GM23338 (cell line): ENCODE measurements at regions not wholly inside any gene's neighbourhood (a gene's known extent, or its start where the extent isn't known, plus 50 kb on each side); places are given as distances from the start of the nearest gene placed in this dataset.

Source experiments
- ATAC-seq: fragments of 200-7000 bp; cut with Tn5 transposase; 3 replicates; pipeline ENCODE4 v1.9.1; 2020
- DNase-seq: peaks from one replicate; pipeline ENCODE4 v3.0.0-alpha.2; 2015; ENCODE audit warnings: low spot score
- H2AFZ ChIP-seq: fragments of 200-600 bp; sonication (generic); 2 replicates; pipeline ENCODE4 v1.8.0; 2016; ENCODE audit warnings: antibody characterized with exemption, mild to moderate bottlenecking, moderate library complexity
- H3F3A ChIP-seq: fragments of 200-600 bp; sonication (generic); replicated peaks from 2 replicates; pipeline ENCODE4 v1.8.0; 2017; ENCODE audit warnings: antibody characterized with exemption, mixed run types, low read depth
- H3K27ac ChIP-seq: fragments of 200-600 bp; sonication (generic); 2 replicates; pipeline ENCODE4 v1.6.1; 2016; ENCODE audit warnings: low read depth
- H3K27me3 ChIP-seq: fragments of 200-600 bp; sonication (generic); 2 replicates; pipeline ENCODE4 v1.8.0; 2016; ENCODE audit warnings: mild to moderate bottlenecking, mixed run types, moderate library complexity; ENCODE audit not compliant: insufficient read depth
- H3K36me3 ChIP-seq: fragments of 200-600 bp; sonication (generic); 2 replicates; pipeline ENCODE4 v1.8.0; 2016; ENCODE audit warnings: mild to moderate bottlenecking; ENCODE audit not compliant: insufficient read depth
- H3K4me1 ChIP-seq: fragments of 200-600 bp; sonication (generic); 2 replicates; pipeline ENCODE4 v1.8.0; 2016; ENCODE audit warnings: mild to moderate bottlenecking, moderate library complexity; ENCODE audit not compliant: insufficient read depth
- H3K4me2 ChIP-seq: fragments of 200-600 bp; sonication (generic); 2 replicates; pipeline ENCODE4 v1.7.1; 2017; ENCODE audit warnings: mixed run types
- H3K4me3 ChIP-seq: fragments of 200-600 bp; sonication (generic); 2 replicates; pipeline ENCODE4 v1.6.1; 2016; ENCODE audit warnings: mixed run types
- H3K79me2 ChIP-seq: fragments of 200-600 bp; sonication (generic); replicated peaks from 2 replicates; pipeline ENCODE4 v1.8.0; 2017; ENCODE audit warnings: mild to moderate bottlenecking; ENCODE audit not compliant: insufficient read depth
- H3K9me2 ChIP-seq: fragments of 200-600 bp; sonication (generic); 2 replicates; pipeline ENCODE4 v1.8.0; 2017; ENCODE audit not compliant: insufficient read depth
- H4K20me1 ChIP-seq: fragments of 200-600 bp; sonication (generic); replicated peaks from 2 replicates; pipeline ENCODE4 v1.8.0; 2017; ENCODE audit warnings: mild to moderate bottlenecking; ENCODE audit not compliant: insufficient read depth
- H3K27ac Mint-ChIP-seq: 2 replicates; pipeline ENCODE4 v1.8.0; 2020; ENCODE audit warnings: inconsistent platforms, mild to moderate bottlenecking, moderate library complexity, mixed read lengths
- H3K27me3 Mint-ChIP-seq: 3 replicates; pipeline ENCODE4 v1.8.0; 2022; ENCODE audit warnings: low read depth, mild to moderate bottlenecking, moderate library complexity, mixed read lengths, inconsistent platforms; ENCODE audit not compliant: insufficient read depth, poor library complexity
- H3K36me3 Mint-ChIP-seq: 3 replicates; pipeline ENCODE4 v1.8.0; 2021; ENCODE audit warnings: low read depth, mild to moderate bottlenecking, inconsistent platforms, moderate library complexity, mixed read lengths
- H3K4me1 Mint-ChIP-seq: 3 replicates; pipeline ENCODE4 v1.8.0; 2020; ENCODE audit warnings: mild to moderate bottlenecking, inconsistent platforms, mixed read lengths
- H3K4me3 Mint-ChIP-seq: 3 replicates; pipeline ENCODE4 v1.8.0; 2021; ENCODE audit warnings: moderate library complexity, mild to moderate bottlenecking, inconsistent platforms, mixed read lengths
- H3K9me3 Mint-ChIP-seq: 3 replicates; pipeline ENCODE4 v1.8.0; 2020; ENCODE audit warnings: moderate library complexity, mild to moderate bottlenecking, inconsistent platforms, mixed read lengths
- CREB1 ChIP-seq: fragments of 250-450 bp; sonication (Bioruptor Pico); IDR thresholded peaks from 2 replicates; pipeline ENCODE4 v1.5.0; 2020; ENCODE audit warnings: low read depth, mild to moderate bottlenecking, moderate library complexity
- CTCF ChIP-seq, 2 experiments: fragments of 200-600 bp in 1 of 2; sonication (generic) in 1 of 2; conservative IDR thresholded peaks; 2 replicates each; pipeline versions ENCODE4 v1.5.1 to v1.6.1; 2016 to 2017; ENCODE audit warnings: antibody characterized with exemption in 2 of 2, low read depth in 2 of 2, mild to moderate bottlenecking in 2 of 2, moderate library complexity in 1 of 2
- EZH2 ChIP-seq: fragments of 200-600 bp; sonication (generic); IDR thresholded peaks from one replicate; pipeline ENCODE4 v1.8.0; 2017; ENCODE audit warnings: antibody characterized with exemption, mild to moderate bottlenecking, low read depth; ENCODE audit not compliant: unreplicated experiment
- EZH2phosphoT487 ChIP-seq: fragments of 200-600 bp; sonication (generic); IDR thresholded peaks from one replicate; pipeline ENCODE4 v1.8.1; 2018; ENCODE audit warnings: antibody characterized with exemption; ENCODE audit not compliant: unreplicated experiment
- JUNB ChIP-seq: IDR thresholded peaks from one replicate; pipeline ENCODE4 v1.6.1; 2016; ENCODE audit warnings: antibody characterized with exemption; ENCODE audit not compliant: unreplicated experiment
- STAT1 ChIP-seq: IDR thresholded peaks from one replicate; pipeline ENCODE4 v1.6.1; 2016; ENCODE audit warnings: antibody characterized with exemption; ENCODE audit not compliant: unreplicated experiment
- ZNF114 ChIP-seq: fragments of 250-450 bp; sonication (Bioruptor Pico); IDR thresholded peaks from 2 replicates; pipeline ENCODE4 v1.5.0; 2020; ENCODE audit warnings: mild to moderate bottlenecking, moderate library complexity
- ZNF331 ChIP-seq: fragments of 250-450 bp; sonication (Bioruptor Pico); IDR thresholded peaks from 2 replicates; pipeline ENCODE4 v1.5.0; 2020; ENCODE audit warnings: low read depth, mild to moderate bottlenecking, moderate library complexity
- ZNF462 ChIP-seq: fragments of 250-450 bp; sonication (Bioruptor Pico); IDR thresholded peaks from 2 replicates; pipeline ENCODE4 v1.5.0; 2020; ENCODE audit warnings: mild to moderate bottlenecking, moderate library complexity
- TF ChIP-seq, protein P1 (sequence below): IDR thresholded peaks from one replicate; pipeline ENCODE4 v1.6.1; 2018; ENCODE audit warnings: antibody characterized with exemption; ENCODE audit not compliant: unreplicated experiment

GRCh38 chr10:44217274-44217820, 167.6 kb downstream of the CXCL12 start:
- TF ChIP-seq EZH2phosphoT487 (no peak), STAT1 (no peak), ZNF114 (CRISPR knock-in tag) (no peak)
- H3K4me3 ChIP-seq = no peak overlapping the region
- no peak overlapping the region for H2AFZ ChIP-seq
- H3K27me3 Mint-ChIP-seq = no peaks in the 10 kb centered on the region
- ATAC-seq (no peak), DNase-seq (no peak)
- H3K9me2 ChIP-seq = peaks cover 6% of the 10 kb centered on the region; the same call in 1 of the 2 replicates
- H3K4me1 Mint-ChIP-seq = no peaks in the 10 kb centered on the region
- peaks cover 6% of the 10 kb centered on the region; the same call in 1 of the 2 replicates for H3K36me3 ChIP-seq
- no peaks in the 10 kb centered on the region for H3K4me1 ChIP-seq
- H3K27me3 ChIP-seq = no peaks in the 10 kb centered on the region
- H3K27ac ChIP-seq = no peak overlapping the region
- H3K79me2 ChIP-seq = no peaks in the 10 kb centered on the region
- no peak overlapping the region for H3K27ac Mint-ChIP-seq
- no peaks in the 10 kb centered on the region for H4K20me1 ChIP-seq
- no peak overlapping the region for H3K4me2 ChIP-seq
- no peak overlapping the region for H3K4me3 Mint-ChIP-seq
- peaks cover 39% of the 10 kb centered on the region for H3K9me3 Mint-ChIP-seq
- H3K36me3 Mint-ChIP-seq = peaks cover 32% of the 10 kb centered on the region
- no peaks in the 10 kb centered on the region for H3F3A ChIP-seq

DNA sequence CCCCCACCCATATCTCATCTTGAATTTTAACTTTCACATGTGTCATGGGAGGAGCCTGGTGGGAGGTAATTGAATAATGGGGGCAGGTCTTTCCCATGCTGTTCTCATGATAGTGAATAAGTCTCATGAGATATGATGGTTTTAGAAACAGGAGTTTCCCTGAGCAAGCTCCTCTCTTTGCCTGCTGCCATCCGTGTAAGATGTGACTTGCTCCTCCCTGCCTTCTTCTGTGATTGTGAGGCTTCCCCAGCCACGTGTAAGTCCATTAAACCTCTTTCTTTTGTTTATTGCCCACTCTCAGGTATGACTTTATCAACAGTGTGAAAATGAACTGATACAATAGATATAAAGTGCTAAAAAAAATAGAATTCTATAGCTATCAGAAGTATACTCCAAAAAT, 168.8 kb downstream of the CXCL12 start:
- no peaks in the 10 kb centered on the region for H3K4me1 ChIP-seq
- peaks cover 6% of the 10 kb centered on the region; the same call in 1 of the 2 replicates for H3K9me2 ChIP-seq
- H3K4me2 ChIP-seq = no peak overlapping the region
- peaks cover 6% of the 10 kb centered on the region; the same call in 1 of the 2 replicates for H3K36me3 ChIP-seq
- H3K27ac ChIP-seq = no peak overlapping the region
- peaks cover 39% of the 10 kb centered on the region for H3K9me3 Mint-ChIP-seq
- no peak overlapping the region for H2AFZ ChIP-seq
- H3K4me3 ChIP-seq = no peak overlapping the region
- H4K20me1 ChIP-seq = no peaks in the 10 kb centered on the region
- H3K4me1 Mint-ChIP-seq = no peaks in the 10 kb centered on the region; the same call in 2 of the 3 replicates
- no peak overlapping the region for H3K4me3 Mint-ChIP-seq
- H3K27me3 ChIP-seq = no peaks in the 10 kb centered on the region
- H3K27ac Mint-ChIP-seq = no peak overlapping the region
- no peaks in the 10 kb centered on the region for H3F3A ChIP-seq
- ATAC-seq (no peak), DNase-seq (no peak)
- no peaks in the 10 kb centered on the region for H3K79me2 ChIP-seq
- no peaks in the 10 kb centered on the region for H3K27me3 Mint-ChIP-seq
- peaks cover 32% of the 10 kb centered on the region for H3K36me3 Mint-ChIP-seq
- no peak for TF ChIP-seq ZNF331 (CRISPR knock-in tag)
- no peak for TF ChIP-seq CREB1
- TF ChIP-seq JUNB = no peak
- TF ChIP-seq EZH2phosphoT487 = no peak
- TF ChIP-seq, protein P1, sequence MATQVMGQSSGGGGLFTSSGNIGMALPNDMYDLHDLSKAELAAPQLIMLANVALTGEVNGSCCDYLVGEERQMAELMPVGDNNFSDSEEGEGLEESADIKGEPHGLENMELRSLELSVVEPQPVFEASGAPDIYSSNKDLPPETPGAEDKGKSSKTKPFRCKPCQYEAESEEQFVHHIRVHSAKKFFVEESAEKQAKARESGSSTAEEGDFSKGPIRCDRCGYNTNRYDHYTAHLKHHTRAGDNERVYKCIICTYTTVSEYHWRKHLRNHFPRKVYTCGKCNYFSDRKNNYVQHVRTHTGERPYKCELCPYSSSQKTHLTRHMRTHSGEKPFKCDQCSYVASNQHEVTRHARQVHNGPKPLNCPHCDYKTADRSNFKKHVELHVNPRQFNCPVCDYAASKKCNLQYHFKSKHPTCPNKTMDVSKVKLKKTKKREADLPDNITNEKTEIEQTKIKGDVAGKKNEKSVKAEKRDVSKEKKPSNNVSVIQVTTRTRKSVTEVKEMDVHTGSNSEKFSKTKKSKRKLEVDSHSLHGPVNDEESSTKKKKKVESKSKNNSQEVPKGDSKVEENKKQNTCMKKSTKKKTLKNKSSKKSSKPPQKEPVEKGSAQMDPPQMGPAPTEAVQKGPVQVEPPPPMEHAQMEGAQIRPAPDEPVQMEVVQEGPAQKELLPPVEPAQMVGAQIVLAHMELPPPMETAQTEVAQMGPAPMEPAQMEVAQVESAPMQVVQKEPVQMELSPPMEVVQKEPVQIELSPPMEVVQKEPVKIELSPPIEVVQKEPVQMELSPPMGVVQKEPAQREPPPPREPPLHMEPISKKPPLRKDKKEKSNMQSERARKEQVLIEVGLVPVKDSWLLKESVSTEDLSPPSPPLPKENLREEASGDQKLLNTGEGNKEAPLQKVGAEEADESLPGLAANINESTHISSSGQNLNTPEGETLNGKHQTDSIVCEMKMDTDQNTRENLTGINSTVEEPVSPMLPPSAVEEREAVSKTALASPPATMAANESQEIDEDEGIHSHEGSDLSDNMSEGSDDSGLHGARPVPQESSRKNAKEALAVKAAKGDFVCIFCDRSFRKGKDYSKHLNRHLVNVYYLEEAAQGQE = no peak
- no peak for TF ChIP-seq STAT1
- TF ChIP-seq ZNF462 (CRISPR knock-in tag) = no peak
- TF ChIP-seq CTCF (conservative IDR thresholded peaks at IDR 0.05; ENCODE audit: low read depth in 2 of 2) = no peak
- no peak for TF ChIP-seq EZH2
